HCT116 (cell line): ENCODE measurements at regions not wholly inside any gene's neighbourhood (a gene's known extent, or its start where the extent isn't known, plus 50 kb on each side); places are given as distances from the start of the nearest gene placed in this dataset.

Experiments
- ATAC-seq: fragments of 200-7000 bp; cut with Tn5 transposase; 2 replicates; pipeline ENCODE4 v1.9.1; 2020; ENCODE audit warnings: mild to moderate bottlenecking, moderate library complexity
- BruUV-seq: library from RNA; stranded (reverse); fragments of 400-500 nt; replicated peaks from 2 replicates; lab custom pipeline; 2021; lab: Mats Ljungman, UMichigan
- CTCF ChIA-PET: fragments of 300-600 bp; sonication (Branson Sonifier 250); formaldehyde crosslinking; loops from one replicate; lab custom pipeline; 2021; ENCODE audit warnings: antibody characterized with exemption; lab: Charles Lee
- POLR2A ChIA-PET: fragments of 300-600, 350-600 bp; sonication (Branson Sonifier 250); formaldehyde crosslinking; loops from one replicate; lab custom pipeline; 2021; ENCODE audit warnings: antibody characterized with exemption; lab: Charles Lee
- RAD21 ChIA-PET, 2 experiments: fragments of 300-600 bp; sonication (Branson Sonifier 250); formaldehyde crosslinking; loops; one replicate each; lab custom pipeline; 2023; ENCODE audit warnings: low total read pairs in 2 of 2; ENCODE audit not compliant: uncharacterized antibody in 2 of 2, unreplicated experiment in 2 of 2, low non-redundant PET in 1 of 2; lab: Charles Lee
- DNase-seq: peaks from one replicate; pipeline ENCODE4 v3.0.0-alpha.2; 2010; ENCODE audit warnings: low read depth, low spot score
- H2AFZ ChIP-seq: fragments of 200-600 bp; shearing (Covaris generic), sonication (generic); 2 replicates; pipeline ENCODE4 v1.6.1; 2017; ENCODE audit warnings: low read depth, mixed run types, mixed read lengths, antibody characterized with exemption, low read length; ENCODE audit not compliant: poor library complexity, severe bottlenecking
- H3K27ac ChIP-seq: 2 replicates; pipeline ENCODE4 v1.5.1; 2012; ENCODE audit warnings: low read depth, low read length
- H3K27me3 ChIP-seq: fragments of 200-600 bp; sonication (generic); 2 replicates; pipeline ENCODE4 v1.6.1; 2016; ENCODE audit warnings: mixed run types, low read length, mixed read lengths; ENCODE audit not compliant: insufficient read depth
- H3K36me3 ChIP-seq, 2 experiments: fragments of 200-500 bp in 1 of 2; fragments of 200-600 bp in 1 of 2; sonication (Bioruptor generic) in 1 of 2; sonication (generic) in 1 of 2; 2 replicates each; pipeline versions ENCODE4 v1.5.1 to v1.6.1; 2014 to 2016; ENCODE audit warnings: low read length in 2 of 2, inconsistent platforms in 1 of 2, mixed read lengths in 1 of 2, mixed run types in 1 of 2; ENCODE audit not compliant: insufficient read depth in 2 of 2, control insufficient read depth in 1 of 2
- H3K4me1 ChIP-seq, 2 experiments: fragments of 200-600 bp in 1 of 2; sonication (generic) in 1 of 2; 2 replicates each; pipeline versions ENCODE4 v1.5.1 to v1.6.1; 2012 to 2017; ENCODE audit warnings: low read length in 2 of 2, inconsistent platforms in 1 of 2, mild to moderate bottlenecking in 1 of 2, mixed read lengths in 1 of 2, mixed run types in 1 of 2, moderate library complexity in 1 of 2; ENCODE audit not compliant: insufficient read depth in 2 of 2, control insufficient read depth in 1 of 2
- H3K4me2 ChIP-seq: fragments of 200-600 bp; sonication (generic); 2 replicates; pipeline ENCODE4 v1.6.1; 2017; ENCODE audit warnings: mixed run types, low read length, mixed read lengths
- H3K4me3 ChIP-seq, 2 experiments: fragments of 200-600 bp in 1 of 2; sonication (generic) in 1 of 2; replicated peaks in 1 of 2; 2 replicates each; pipeline ENCODE4 v1.5.1; 2011 to 2016; ENCODE audit warnings: low read length in 2 of 2, control low read depth in 1 of 2, low read depth in 1 of 2, mild to moderate bottlenecking in 1 of 2, mixed read lengths in 1 of 2, mixed run types in 1 of 2
- H3K79me2 ChIP-seq: fragments of 200-600 bp; sonication (generic); 2 replicates; pipeline ENCODE4 v1.6.1; 2017; ENCODE audit warnings: mild to moderate bottlenecking, mixed run types, low read length, moderate library complexity, mixed read lengths; ENCODE audit not compliant: insufficient read depth
- H3K9ac ChIP-seq: fragments of 200-600 bp; sonication (generic); 2 replicates; pipeline ENCODE4 v1.6.1; 2016; ENCODE audit warnings: low read length, mixed read lengths
- H3K9me2 ChIP-seq: fragments of 200-600 bp; sonication (generic), shearing (Covaris generic); 2 replicates; pipeline ENCODE4 v1.6.1; 2017; ENCODE audit warnings: mixed run types, mild to moderate bottlenecking, moderate library complexity; ENCODE audit not compliant: insufficient read depth
- H3K9me3 ChIP-seq, 2 experiments: fragments of 200-500 bp in 1 of 2; fragments of 200-600 bp in 1 of 2; sonication (Bioruptor generic) in 1 of 2; sonication (generic) in 1 of 2; 2 replicates each; pipeline ENCODE4 v1.6.1; 2014 to 2017; ENCODE audit warnings: low read length in 2 of 2, mixed read lengths in 2 of 2, inconsistent platforms in 1 of 2, low read depth in 1 of 2, mild to moderate bottlenecking in 1 of 2, mixed run types in 1 of 2, moderate library complexity in 1 of 2; ENCODE audit not compliant: control insufficient read depth in 1 of 2, insufficient read depth in 1 of 2
- H4K20me1 ChIP-seq: fragments of 200-600 bp; sonication (generic), shearing (Covaris generic); 2 replicates; pipeline ENCODE4 v1.6.1; 2017; ENCODE audit warnings: mixed run types, mild to moderate bottlenecking, moderate library complexity; ENCODE audit not compliant: insufficient read depth
- CEBPB ChIP-seq: IDR thresholded peaks from 2 replicates; pipeline ENCODE4 v1.6.1; 2012; ENCODE audit warnings: low read depth
- CTCF ChIP-seq, 3 experiments: fragments of 200-600 bp in 1 of 3; sonication (generic) in 1 of 3; IDR thresholded peaks in 2 of 3; conservative IDR thresholded peaks in 1 of 3; 2 replicates each; pipeline ENCODE4 v1.5.1; 2012 to 2017; ENCODE audit warnings: low read depth in 2 of 3, low read length in 2 of 3, antibody characterized with exemption in 1 of 3, borderline replicate concordance in 1 of 3, control low read depth in 1 of 3, mild to moderate bottlenecking in 1 of 3, mixed read lengths in 1 of 3, mixed run types in 1 of 3, moderate library complexity in 1 of 3; ENCODE audit not compliant: insufficient read depth in 1 of 3
- ELF1 ChIP-seq: IDR thresholded peaks from 2 replicates; pipeline ENCODE4 v1.6.1; 2012; ENCODE audit warnings: low read depth, borderline replicate concordance
- EZH2phosphoT487 ChIP-seq: fragments of 200-600 bp; IDR thresholded peaks from 2 replicates; pipeline ENCODE4 v1.6.1; 2018; ENCODE audit warnings: antibody characterized with exemption, borderline replicate concordance
- FOSL1 ChIP-seq: IDR thresholded peaks from 2 replicates; pipeline ENCODE4 v1.6.1; 2012; ENCODE audit warnings: low read depth
- JUND ChIP-seq: IDR thresholded peaks from 2 replicates; pipeline ENCODE4 v1.6.1; 2012
- MAX ChIP-seq: IDR thresholded peaks from 2 replicates; pipeline ENCODE4 v1.6.1; 2012
- RAD21 ChIP-seq: IDR thresholded peaks from 2 replicates; pipeline ENCODE4 v1.6.1; 2012; ENCODE audit warnings: low read depth, mild to moderate bottlenecking
- REST ChIP-seq: IDR thresholded peaks from 2 replicates; pipeline ENCODE4 v1.6.1; 2012; ENCODE audit warnings: low read depth
- SP1 ChIP-seq: IDR thresholded peaks from 2 replicates; pipeline ENCODE4 v1.6.1; 2012; ENCODE audit warnings: low read depth
- SRF ChIP-seq: IDR thresholded peaks from 2 replicates; pipeline ENCODE4 v1.6.1; 2012; ENCODE audit warnings: low read depth
- ZBTB33 ChIP-seq: IDR thresholded peaks from 2 replicates; pipeline ENCODE4 v1.6.1; 2011; ENCODE audit warnings: mild to moderate bottlenecking, low read length, moderate library complexity; ENCODE audit not compliant: insufficient replicate concordance; ENCODE audit errors: extremely low read depth
- ZFX ChIP-seq: fragments of 450-650 bp; IDR thresholded peaks from 2 replicates; pipeline ENCODE4 v1.6.1; 2017
- ZNF274 ChIP-seq: fragments of 200-500 bp; sonication (Bioruptor generic); IDR thresholded peaks from 2 replicates; pipeline ENCODE4 v1.6.1; 2014; ENCODE audit warnings: mild to moderate bottlenecking, low read depth, low read length, inconsistent platforms
- intact Hi-C: fragments of 100-400 bp; cut with micrococcal nuclease; formaldehyde crosslinking; loops from 2 replicates; pipeline ENCODE4 v1.10.0; 2022

GRCh38 chr3:160047876-160048275, 59.2 kb downstream of the IL12A start:
- TF ChIP-seq RAD21 (no peak), SRF (no peak), SP1 (no peak), ZNF274 (no peak), FOSL1 (no peak), ELF1 (no peak), REST (no peak), JUND (no peak), CEBPB (no peak), EZH2phosphoT487 (no peak), CTCF (IDR thresholded peaks at IDR 0.05 in 2 of 3, conservative IDR thresholded peaks at IDR 0.05 in 1 of 3; ENCODE audit: borderline replicate concordance in 1 of 3, insufficient read depth in 1 of 3, low read depth in 2 of 3, low read length in 2 of 3) (no peak), ZFX (no peak), MAX (no peak), ZBTB33 (no peak)
- H3K9me2 ChIP-seq = no peaks in the 10 kb centered on the region
- H3K36me3 ChIP-seq = no peaks in the 10 kb centered on the region
- DNase-seq (no peak), ATAC-seq (no peak)
- BruUV-seq = no TSS peak
- ChIA-PET CTCF (no interaction called here), POLR2A (no interaction called here), RAD21 (no interaction called here)
- no peak overlapping the region for H3K4me2 ChIP-seq
- no peak overlapping the region for H2AFZ ChIP-seq
- H3K4me3 ChIP-seq = no peak overlapping the region
- no peaks in the 10 kb centered on the region for H4K20me1 ChIP-seq
- no peaks in the 10 kb centered on the region for H3K9me3 ChIP-seq
- H3K9ac ChIP-seq = no peak overlapping the region
- H3K4me1 ChIP-seq = no peaks in the 10 kb centered on the region
- H3K27ac ChIP-seq = no peak overlapping the region
- no peaks in the 10 kb centered on the region for H3K27me3 ChIP-seq
- H3K79me2 ChIP-seq = no peaks in the 10 kb centered on the region
- intact Hi-C loops = no loop called here
